A549 (cell line): ENCODE measurements at regions not wholly inside any gene's neighbourhood (a gene's known extent, or its start where the extent isn't known, plus 50 kb on each side); places are given as distances from the start of the nearest gene placed in this dataset.

Experiments used
- ATAC-seq, 2 experiments: fragments of 200-7000 bp in 1 of 2; fragments of >200 bp in 1 of 2; cut with Nextera tagmentation in 1 of 2; cut with Tn5 transposase in 1 of 2; 3 replicates each; pipeline versions ENCODE4 v1.8.0 to v1.9.1; 2018 to 2020; ENCODE audit warnings: mild to moderate bottlenecking in 1 of 2, moderate library complexity in 1 of 2
- CTCF ChIA-PET: fragments of 300-600 bp; sonication (Branson Sonifier 250); formaldehyde crosslinking; extraction: SDS; loops from one replicate; lab custom pipeline; 2021; ENCODE audit warnings: antibody characterized with exemption, inconsistent platforms; lab: Yijun Ruan, JAX
- POLR2A ChIA-PET: fragments of 350-600 bp; formaldehyde crosslinking; extraction: SDS; loops from one replicate; lab custom pipeline; 2021; ENCODE audit warnings: antibody characterized with exemption, inconsistent platforms; lab: Yijun Ruan, JAX
- DNase-seq, 2 experiments: peaks; one replicate each; pipeline versions ENCODE4 v3.0.0 to v3.0.0-alpha.2; 2011 to 2016; ENCODE audit warnings: low read depth in 1 of 2, low spot score in 1 of 2
- FAIRE-seq: peaks from 2 replicates; lab custom pipeline; 2011; peaks lifted over from hg19 to GRCh38; lab: Jason Lieb, UNC
- H3K27ac ChIP-seq, 2 experiments: fragments of >200 bp; sonication (Bioruptor Twin); formaldehyde crosslinking; 3 replicates each; pipeline ENCODE4 v1.5.1; 2016 to 2017
- H3K4me1 ChIP-seq: fragments of >200 bp; sonication (Bioruptor Twin); formaldehyde crosslinking; 3 replicates; pipeline ENCODE4 v1.6.1; 2016
- H3K4me2 ChIP-seq: fragments of >200 bp; sonication (Bioruptor Twin); formaldehyde crosslinking; 3 replicates; pipeline ENCODE4 v1.6.1; 2016
- H3K4me3 ChIP-seq: fragments of >200 bp; sonication (Bioruptor Twin); formaldehyde crosslinking; 3 replicates; pipeline ENCODE4 v1.5.1; 2016
- H3K9me3 ChIP-seq: fragments of >200 bp; sonication (Bioruptor Twin); formaldehyde crosslinking; 3 replicates; pipeline ENCODE4 v1.6.1; 2016
- BHLHE40 ChIP-seq: IDR thresholded peaks from 2 replicates; pipeline ENCODE4 v1.6.1; 2012; ENCODE audit warnings: low read depth, low read length, inconsistent platforms
- EP300 ChIP-seq, 2 experiments: fragments of >200 bp; sonication (Bioruptor Twin); formaldehyde crosslinking; IDR thresholded peaks; 2 replicates in 1 of 2; 3 replicates in 1 of 2; pipeline ENCODE4 v1.6.1; 2016 to 2017
- HDAC2 ChIP-seq: fragments of 200-600 bp; sonication (generic); IDR thresholded peaks from 2 replicates; pipeline ENCODE4 v1.6.1; 2016
- HOXA7 ChIP-seq: fragments of 250-450 bp; sonication (Bioruptor Pico); IDR thresholded peaks from 2 replicates; pipeline ENCODE4 v1.5.0; 2020; ENCODE audit warnings: mild to moderate bottlenecking, moderate library complexity
- HOXB13 ChIP-seq: fragments of 250-450 bp; sonication (Bioruptor Pico); IDR thresholded peaks from 2 replicates; pipeline ENCODE4 v1.5.0; 2020; ENCODE audit warnings: low read depth, mild to moderate bottlenecking, moderate library complexity
- JUN ChIP-seq, 2 experiments: fragments of >200 bp; sonication (Bioruptor Twin); formaldehyde crosslinking; IDR thresholded peaks; 2 replicates in 1 of 2; 3 replicates in 1 of 2; pipeline ENCODE4 v1.6.1; 2016 to 2017
- KDM1A ChIP-seq: fragments of 200-600 bp; sonication (generic); IDR thresholded peaks from 2 replicates; pipeline ENCODE4 v1.6.1; 2016; ENCODE audit warnings: low read depth, mild to moderate bottlenecking
- MAZ ChIP-seq: fragments of 150-350 bp; IDR thresholded peaks from 2 replicates; pipeline ENCODE4 v1.6.1; 2014; ENCODE audit warnings: antibody characterized with exemption, low read depth, low read length, borderline replicate concordance
- NFE2L2 ChIP-seq: fragments of 150-350 bp; conservative IDR thresholded peaks from 2 replicates; pipeline ENCODE4 v1.6.1; 2014; ENCODE audit warnings: low read length
- POLR2AphosphoS2 ChIP-seq: conservative IDR thresholded peaks from 2 replicates; pipeline ENCODE4 v1.6.1; 2012; ENCODE audit warnings: low read length, improper control_type of control experiment, inconsistent platforms
- RAD21 ChIP-seq, 2 experiments: fragments of >200 bp in 1 of 2; sonication (Bioruptor Twin) in 1 of 2; formaldehyde crosslinking in 1 of 2; IDR thresholded peaks in 1 of 2; conservative IDR thresholded peaks in 1 of 2; 2 replicates in 1 of 2; 3 replicates in 1 of 2; pipeline ENCODE4 v1.6.1; 2012 to 2018; ENCODE audit warnings: inconsistent platforms in 1 of 2
- RARB ChIP-seq: fragments of 250-450 bp; sonication (Bioruptor Pico); IDR thresholded peaks from 2 replicates; pipeline ENCODE4 v1.8.0; 2021; ENCODE audit warnings: mild to moderate bottlenecking, moderate library complexity
- RFX5 ChIP-seq: fragments of 450-650 bp; IDR thresholded peaks from 2 replicates; pipeline ENCODE4 v1.7.1; 2014; ENCODE audit warnings: antibody characterized with exemption, mild to moderate bottlenecking, moderate library complexity
- TFCP2L1 ChIP-seq: fragments of 250-450 bp; sonication (Bioruptor Pico); IDR thresholded peaks from 2 replicates; pipeline ENCODE4 v1.5.0; 2021; ENCODE audit warnings: mild to moderate bottlenecking
- TP53 ChIP-seq: fragments of 250-450 bp; sonication (Bioruptor Pico); IDR thresholded peaks from 2 replicates; pipeline ENCODE4 v1.5.0; 2021; ENCODE audit warnings: mild to moderate bottlenecking, moderate library complexity
- ZFP36 ChIP-seq: fragments of 450-650 bp; IDR thresholded peaks from 2 replicates; pipeline ENCODE4 v1.6.1; 2014; ENCODE audit warnings: borderline replicate concordance; ENCODE audit not compliant: partially characterized antibody
- ZNF302 ChIP-seq: fragments of 250-450 bp; sonication (Bioruptor Pico); IDR thresholded peaks from 2 replicates; pipeline ENCODE4 v1.9.0; 2021; ENCODE audit warnings: inconsistent platforms, mild to moderate bottlenecking, moderate library complexity
- ZSCAN20 ChIP-seq: fragments of 250-450 bp; sonication (Bioruptor Pico); IDR thresholded peaks from 2 replicates; pipeline ENCODE4 v1.8.0; 2022; ENCODE audit warnings: mild to moderate bottlenecking, moderate library complexity
- WGBS: methylation state at CpG from one replicate; pipeline ENCODE4 v1.1.6; 2017; ENCODE audit errors: missing lambda C conversion rate; 5-methylcytosine and 5-hydroxymethylcytosine counted together
- TF ChIP-seq, protein P1 (sequence below): IDR thresholded peaks from 2 replicates; pipeline ENCODE4 v1.6.1; 2012; ENCODE audit warnings: low read depth, borderline replicate concordance
- TF ChIP-seq, protein P2 (sequence below): IDR thresholded peaks from 2 replicates; pipeline ENCODE4 v1.6.1; 2012
- TF ChIP-seq, protein P3 (sequence below): fragments of 250-450 bp; sonication (Bioruptor Pico); IDR thresholded peaks from 2 replicates; pipeline ENCODE4 v1.5.0; 2021; ENCODE audit warnings: mild to moderate bottlenecking, moderate library complexity, borderline replicate concordance
- TF ChIP-seq, protein P4 (sequence below): fragments of >200 bp; sonication (Bioruptor Twin); formaldehyde crosslinking; IDR thresholded peaks from 3 replicates; pipeline ENCODE4 v1.6.1; 2016

DNA sequence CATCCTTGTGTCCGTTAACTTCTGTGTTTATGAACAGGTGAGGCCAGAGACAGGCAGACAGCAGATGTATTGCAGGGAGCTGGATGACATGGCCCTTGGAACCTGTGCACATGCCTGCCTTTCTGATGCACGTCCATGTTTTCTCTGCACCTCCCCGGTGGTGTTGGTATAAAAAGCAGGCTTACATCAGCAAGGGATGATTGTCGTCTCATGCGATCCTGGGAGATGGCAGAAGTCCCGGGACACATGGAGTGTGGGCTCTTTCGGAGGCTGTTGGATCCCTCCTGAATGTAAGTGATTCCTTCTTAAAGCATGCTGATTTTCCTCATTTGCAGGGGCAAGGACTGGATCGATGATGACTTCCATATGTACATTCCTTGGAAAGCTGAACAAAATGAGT is 134.8 kb downstream of the SNRPN start:
- Histone ChIP-seq H3K4me1 (no peaks in the 10 kb centered on the region), H3K4me2 (no peak overlapping the region), H3K4me3 (no peak overlapping the region), H3K27ac (no peak overlapping the region), H3K9me3 (peaks cover 2% of the 10 kb centered on the region; the same call in 1 of the 3 replicates)
- no peak for FAIRE-seq
- DNase-seq: no peak
- ChIA-PET CTCF (no interaction called here), POLR2A (no interaction called here)
- TF ChIP-seq, protein P1, sequence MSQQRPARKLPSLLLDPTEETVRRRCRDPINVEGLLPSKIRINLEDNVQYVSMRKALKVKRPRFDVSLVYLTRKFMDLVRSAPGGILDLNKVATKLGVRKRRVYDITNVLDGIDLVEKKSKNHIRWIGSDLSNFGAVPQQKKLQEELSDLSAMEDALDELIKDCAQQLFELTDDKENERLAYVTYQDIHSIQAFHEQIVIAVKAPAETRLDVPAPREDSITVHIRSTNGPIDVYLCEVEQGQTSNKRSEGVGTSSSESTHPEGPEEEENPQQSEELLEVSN: no peak
- no peak for TF ChIP-seq KDM1A
- no peak for TF ChIP-seq RAD21 (conservative IDR thresholded peaks at IDR 0.05 in 1 of 2, IDR thresholded peaks at IDR 0.05 in 1 of 2)
- no peak for TF ChIP-seq JUN (IDR thresholded peaks at IDR 0.05)
- no peak for TF ChIP-seq RFX5
- no peak for TF ChIP-seq TFCP2L1 (CRISPR knock-in tag)
- no peak for TF ChIP-seq MAZ
- TF ChIP-seq TP53: no peak
- TF ChIP-seq HOXA7 (CRISPR knock-in tag): no peak
- no peak for TF ChIP-seq HOXB13
- TF ChIP-seq, protein P2, sequence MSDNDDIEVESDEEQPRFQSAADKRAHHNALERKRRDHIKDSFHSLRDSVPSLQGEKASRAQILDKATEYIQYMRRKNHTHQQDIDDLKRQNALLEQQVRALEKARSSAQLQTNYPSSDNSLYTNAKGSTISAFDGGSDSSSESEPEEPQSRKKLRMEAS: no peak
- TF ChIP-seq POLR2AphosphoS2: no peak
- TF ChIP-seq NFE2L2: no peak
- TF ChIP-seq HDAC2: no peak
- TF ChIP-seq ZSCAN20 (CRISPR knock-in tag): no peak
- TF ChIP-seq RARB (CRISPR knock-in tag): no peak
- no peak for ATAC-seq
- WGBS: 82% methylated on average over 7 of the region's 8 CpGs

DNA sequence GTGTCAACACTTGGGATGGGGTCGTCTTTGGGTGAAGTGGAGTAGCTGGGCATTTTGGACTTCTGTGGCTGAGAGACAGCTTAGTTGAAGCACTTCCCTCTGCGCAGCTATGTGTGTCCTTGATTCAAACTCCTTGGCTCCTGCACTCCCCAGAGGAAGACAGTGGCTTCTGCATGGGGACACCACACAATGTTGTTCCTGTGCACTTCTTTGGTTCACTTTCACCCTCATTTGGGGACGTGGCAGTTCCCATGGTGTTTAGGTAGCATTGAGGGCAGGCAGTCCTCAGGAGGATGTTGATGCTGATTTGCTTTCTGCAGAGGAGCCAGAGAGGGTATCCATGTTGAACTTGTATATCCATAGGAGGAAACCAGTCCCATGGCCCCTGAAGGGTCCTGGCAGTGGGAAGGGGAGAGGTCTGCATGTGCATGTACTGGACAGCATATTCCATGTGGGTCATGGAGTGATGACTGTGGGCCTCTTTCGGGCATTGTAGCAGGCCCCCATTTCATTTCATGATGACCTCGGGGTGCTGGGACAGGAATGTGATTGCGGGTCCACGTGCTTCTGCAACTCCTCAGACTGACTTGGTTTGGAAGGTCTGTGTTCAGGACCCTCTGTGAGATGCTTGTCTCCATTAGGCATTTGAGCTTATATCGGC is 135.4 kb downstream of the SNRPN start:
- H3K4me3 ChIP-seq: no peak overlapping the region
- FAIRE-seq (no peak), DNase-seq (no peak), ATAC-seq (no peak)
- H3K27ac ChIP-seq: no peak overlapping the region
- POLR2A ChIA-PET: no interaction called here
- no peak overlapping the region for H3K4me2 ChIP-seq
- 77% methylated on average over 8 of the region's 8 CpGs for WGBS
- H3K4me1 ChIP-seq: no peaks in the 10 kb centered on the region
- CTCF ChIA-PET: no interaction called here
- H3K9me3 ChIP-seq: peaks cover 2% of the 10 kb centered on the region; the same call in 1 of the 3 replicates
- TF ChIP-seq, protein P2: no peak
- TF ChIP-seq BHLHE40 (no peak), ZFP36 (no peak), TFCP2L1 (CRISPR knock-in tag) (no peak), EP300 (IDR thresholded peaks at IDR 0.05) (no peak), ZNF302 (no peak)
- TF ChIP-seq, protein P3, sequence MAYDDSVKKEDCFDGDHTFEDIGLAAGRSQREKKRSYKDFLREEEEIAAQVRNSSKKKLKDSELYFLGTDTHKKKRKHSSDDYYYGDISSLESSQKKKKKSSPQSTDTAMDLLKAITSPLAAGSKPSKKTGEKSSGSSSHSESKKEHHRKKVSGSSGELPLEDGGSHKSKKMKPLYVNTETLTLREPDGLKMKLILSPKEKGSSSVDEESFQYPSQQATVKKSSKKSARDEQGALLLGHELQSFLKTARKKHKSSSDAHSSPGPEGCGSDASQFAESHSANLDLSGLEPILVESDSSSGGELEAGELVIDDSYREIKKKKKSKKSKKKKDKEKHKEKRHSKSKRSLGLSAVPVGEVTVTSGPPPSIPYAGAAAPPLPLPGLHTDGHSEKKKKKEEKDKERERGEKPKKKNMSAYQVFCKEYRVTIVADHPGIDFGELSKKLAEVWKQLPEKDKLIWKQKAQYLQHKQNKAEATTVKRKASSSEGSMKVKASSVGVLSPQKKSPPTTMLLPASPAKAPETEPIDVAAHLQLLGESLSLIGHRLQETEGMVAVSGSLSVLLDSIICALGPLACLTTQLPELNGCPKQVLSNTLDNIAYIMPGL (CRISPR knock-in tag): no peak
- TF ChIP-seq, protein P4, sequence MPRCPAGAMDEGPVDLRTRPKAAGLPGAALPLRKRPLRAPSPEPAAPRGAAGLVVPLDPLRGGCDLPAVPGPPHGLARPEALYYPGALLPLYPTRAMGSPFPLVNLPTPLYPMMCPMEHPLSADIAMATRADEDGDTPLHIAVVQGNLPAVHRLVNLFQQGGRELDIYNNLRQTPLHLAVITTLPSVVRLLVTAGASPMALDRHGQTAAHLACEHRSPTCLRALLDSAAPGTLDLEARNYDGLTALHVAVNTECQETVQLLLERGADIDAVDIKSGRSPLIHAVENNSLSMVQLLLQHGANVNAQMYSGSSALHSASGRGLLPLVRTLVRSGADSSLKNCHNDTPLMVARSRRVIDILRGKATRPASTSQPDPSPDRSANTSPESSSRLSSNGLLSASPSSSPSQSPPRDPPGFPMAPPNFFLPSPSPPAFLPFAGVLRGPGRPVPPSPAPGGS: no peak
